HT-29 (cell line): ENCODE measurements at regions not wholly inside any gene's neighbourhood (a gene's known extent, or its start where the extent isn't known, plus 50 kb on each side); places are given as distances from the start of the nearest gene placed in this dataset.
"Not testable (repeated sequence)": the region's sequence is repeated elsewhere in the genome, so short reads cannot be mapped to it uniquely, and the experiment has no call there.

ENCODE experiments used
- DNase-seq: peaks from one replicate; pipeline ENCODE4 v3.0.0-alpha.2; 2015; ENCODE audit warnings: low spot score

- no peak for DNase-seq
Measured at GRCh38 chr7:119994928-119995327, 278.0 kb upstream of the KCND2 start.

- no peak for DNase-seq
Measured at GRCh38 chr7:119996634-119997033, 276.3 kb upstream of the KCND2 start.

- no peak for DNase-seq
Measured at GRCh38 chr7:119999738-120000475, 273.1 kb upstream of the KCND2 start.

- no peak for DNase-seq
Measured at GRCh38 chr7:120005720-120006119, 267.3 kb upstream of the KCND2 start.

- not testable (repeated sequence) for DNase-seq
Measured at GRCh38 chr7:120014301-120014700, 258.7 kb upstream of the KCND2 start.

- no peak for DNase-seq
Measured at GRCh38 chr7:120014925-120015465, 258.0 kb upstream of the KCND2 start.

- DNase-seq, result no peak
Measured at GRCh38 chr7:120021085-120021484, 251.9 kb upstream of the KCND2 start.

- DNase-seq, result no peak
Measured at GRCh38 chr7:120023494-120024167, 249.3 kb upstream of the KCND2 start.

- DNase-seq, result no peak
Measured at GRCh38 chr7:120028636-120029035, 244.3 kb upstream of the KCND2 start.

- DNase-seq, result no peak
Measured at GRCh38 chr7:120030876-120031275, 242.1 kb upstream of the KCND2 start.

- no peak for DNase-seq
Measured at GRCh38 chr7:120033114-120033513, 239.9 kb upstream of the KCND2 start.

- DNase-seq, result no peak
Measured at GRCh38 chr7:120039138-120039537, 233.8 kb upstream of the KCND2 start.

GRCh38 chr7:120041798-120042197 lies 231.2 kb upstream of the KCND2 start:
- no peak for DNase-seq

GRCh38 chr7:120043250-120043649 lies 229.7 kb upstream of the KCND2 start:
- DNase-seq, result no peak

GRCh38 chr7:120052884-120053382 lies 220.0 kb upstream of the KCND2 start:
- no peak for DNase-seq

- no peak for DNase-seq
Measured at GRCh38 chr7:120053390-120053961, 219.5 kb upstream of the KCND2 start.

- no peak for DNase-seq
Measured at GRCh38 chr7:120054376-120055100, 218.4 kb upstream of the KCND2 start.

- no peak for DNase-seq
Measured at GRCh38 chr7:120055300-120055699, 217.7 kb upstream of the KCND2 start.

- DNase-seq, result no peak
Measured at GRCh38 chr7:120056227-120056626, 216.7 kb upstream of the KCND2 start.

GRCh38 chr7:120059641-120060040 lies 213.3 kb upstream of the KCND2 start:
- no peak for DNase-seq

GRCh38 chr7:120060281-120060680 lies 212.7 kb upstream of the KCND2 start:
- DNase-seq, result no peak

- no peak for DNase-seq
Measured at GRCh38 chr7:120060875-120061274, 212.1 kb upstream of the KCND2 start.
